Mammary epithelial cell (primary cell): ENCODE measurements at regions not wholly inside any gene's neighbourhood (a gene's known extent, or its start where the extent isn't known, plus 50 kb on each side); places are given as distances from the start of the nearest gene placed in this dataset.

ENCODE experiments used
- CTCF ChIP-seq, 2 donors: IDR thresholded peaks in 1 of 2; conservative IDR thresholded peaks in 1 of 2; 2 replicates each; pipeline ENCODE4 v1.5.1; 2011 to 2012; ENCODE audit warnings: inconsistent platforms in 2 of 2, low read length in 2 of 2, mild to moderate bottlenecking in 2 of 2, control low read depth in 1 of 2, low read depth in 1 of 2; ENCODE audit not compliant: insufficient read depth in 1 of 2; ENCODE audit errors: extremely low read depth in 1 of 2
- EZH2 ChIP-seq: IDR thresholded peaks from 2 replicates; pipeline ENCODE4 v1.6.1; 2012; ENCODE audit warnings: low read length, inconsistent platforms, borderline replicate concordance

- no peak for TF ChIP-seq CTCF (conservative IDR thresholded peaks at IDR 0.05 in 1 of 2, IDR thresholded peaks at IDR 0.05 in 1 of 2; ENCODE audit: extremely low read depth in 1 of 2, insufficient read depth in 1 of 2, low read depth in 1 of 2, low read length in 2 of 2)
- no peak for TF ChIP-seq EZH2
Measured at GRCh38 chr1:240005997-240006650, 85.6 kb upstream of the FMN2 start.
